DOHH2 (cell line): ENCODE measurements at regions not wholly inside any gene's neighbourhood (a gene's known extent, or its start where the extent isn't known, plus 50 kb on each side); places are given as distances from the start of the nearest gene placed in this dataset.

Experiments used
- EZH2phosphoT487 ChIP-seq: fragments of 200-600 bp; sonication (generic); IDR thresholded peaks from 2 replicates; pipeline ENCODE4 v1.6.1; 2017; ENCODE audit warnings: borderline replicate concordance, mild to moderate bottlenecking, antibody characterized with exemption, low read length, moderate library complexity, mixed read lengths
- TF ChIP-seq, protein P1 (sequence below): fragments of 200-600 bp; sonication (generic); IDR thresholded peaks from one replicate; pipeline ENCODE4 v1.5.1; 2014; ENCODE audit warnings: antibody characterized with exemption, mild to moderate bottlenecking, low read depth, low read length; ENCODE audit not compliant: poor library complexity, severe bottlenecking

DNA sequence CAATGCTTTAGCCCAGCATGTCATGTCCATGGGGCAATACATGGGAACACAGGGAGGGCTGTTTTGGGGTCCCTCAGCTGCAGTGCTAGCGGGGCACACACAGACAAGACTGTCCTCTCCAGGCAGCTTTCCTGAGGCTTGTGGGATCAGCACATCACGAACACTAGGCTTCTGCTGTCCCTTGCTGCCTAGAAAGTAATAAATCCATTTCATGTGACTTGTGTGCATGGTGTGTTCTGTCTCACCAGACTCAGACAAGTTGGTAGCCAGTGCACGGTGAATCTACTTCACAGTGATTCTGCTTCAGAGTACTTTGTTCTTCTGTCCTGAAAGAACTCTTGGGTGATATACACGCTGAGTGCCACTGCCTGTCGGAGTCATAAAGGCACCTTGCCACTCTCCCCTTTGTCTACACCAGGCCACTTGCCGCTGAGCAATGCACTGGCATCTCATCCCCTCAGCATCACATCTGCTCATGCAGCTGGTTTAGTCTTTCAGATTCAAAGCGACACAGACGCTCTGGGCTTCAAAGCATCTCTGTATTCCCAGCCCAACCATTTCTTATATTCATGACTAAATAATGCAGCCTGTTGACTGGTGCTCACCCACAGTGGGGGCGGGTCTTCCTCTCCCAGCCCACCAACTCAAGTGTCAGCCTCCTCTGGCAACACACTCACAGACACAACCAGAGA is 95.2 kb upstream of the COX10 start:
- TF ChIP-seq, protein P1, sequence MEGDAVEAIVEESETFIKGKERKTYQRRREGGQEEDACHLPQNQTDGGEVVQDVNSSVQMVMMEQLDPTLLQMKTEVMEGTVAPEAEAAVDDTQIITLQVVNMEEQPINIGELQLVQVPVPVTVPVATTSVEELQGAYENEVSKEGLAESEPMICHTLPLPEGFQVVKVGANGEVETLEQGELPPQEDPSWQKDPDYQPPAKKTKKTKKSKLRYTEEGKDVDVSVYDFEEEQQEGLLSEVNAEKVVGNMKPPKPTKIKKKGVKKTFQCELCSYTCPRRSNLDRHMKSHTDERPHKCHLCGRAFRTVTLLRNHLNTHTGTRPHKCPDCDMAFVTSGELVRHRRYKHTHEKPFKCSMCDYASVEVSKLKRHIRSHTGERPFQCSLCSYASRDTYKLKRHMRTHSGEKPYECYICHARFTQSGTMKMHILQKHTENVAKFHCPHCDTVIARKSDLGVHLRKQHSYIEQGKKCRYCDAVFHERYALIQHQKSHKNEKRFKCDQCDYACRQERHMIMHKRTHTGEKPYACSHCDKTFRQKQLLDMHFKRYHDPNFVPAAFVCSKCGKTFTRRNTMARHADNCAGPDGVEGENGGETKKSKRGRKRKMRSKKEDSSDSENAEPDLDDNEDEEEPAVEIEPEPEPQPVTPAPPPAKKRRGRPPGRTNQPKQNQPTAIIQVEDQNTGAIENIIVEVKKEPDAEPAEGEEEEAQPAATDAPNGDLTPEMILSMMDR: no peak
- no peak for TF ChIP-seq EZH2phosphoT487
